ENCODE measurements at regions not wholly inside any gene's neighbourhood (a gene's known extent, or its start where the extent isn't known, plus 50 kb on each side); places are given as distances from the start of the nearest gene placed in this dataset.

- Histone ChIP-seq H3K9ac (ENCODE audit: low read depth, low read length) (no peak overlapping the region), H3K9me3 (ENCODE audit: control insufficient read depth, insufficient read depth, low read length) (peaks cover under 1% of the 10 kb centered on the region; the same call in 1 of the 2 replicates), H3K36me3 (ENCODE audit: control insufficient read depth, insufficient read depth, low read length) (no peaks in the 10 kb centered on the region)
Measured at GRCh38 chr10:130666215-130666614, 530.0 kb downstream of the GLRX3 start.

GRCh38 chr10:130686689-130687300 lies 550.6 kb downstream of the GLRX3 start:
- H3K36me3 ChIP-seq (ENCODE audit: control insufficient read depth, insufficient read depth, low read length), result no peaks in the 10 kb centered on the region
- no peak overlapping the region for H3K4me3 ChIP-seq (ENCODE audit: low read depth, low read length)
- no peak overlapping the region for H3K27ac ChIP-seq (ENCODE audit: low read depth, low read length)
- no peaks in the 10 kb centered on the region; the same call in 1 of the 2 replicates for H3K9me3 ChIP-seq (ENCODE audit: control insufficient read depth, insufficient read depth, low read length)
- no peaks in the 10 kb centered on the region for H3K4me1 ChIP-seq (ENCODE audit: control insufficient read depth, insufficient read depth, low read length)
- no peaks in the 10 kb centered on the region for H3K27me3 ChIP-seq (ENCODE audit: control insufficient read depth, insufficient read depth, low read length)
- H3K9ac ChIP-seq (ENCODE audit: low read depth, low read length), result no peak overlapping the region

More at GRCh38 chr10:130666215-130666614, 530.0 kb downstream of the GLRX3 start:
- Histone ChIP-seq H3K4me1 (ENCODE audit: control insufficient read depth, insufficient read depth, low read length) (no peaks in the 10 kb centered on the region), H3K27ac (ENCODE audit: low read depth, low read length) (no peak overlapping the region), H3K4me3 (ENCODE audit: low read depth, low read length) (no peak overlapping the region), H3K27me3 (ENCODE audit: control insufficient read depth, insufficient read depth, low read length) (no peaks in the 10 kb centered on the region)

GRCh38 chr10:130687566-130687965 lies 551.4 kb downstream of the GLRX3 start:
- Histone ChIP-seq H3K27me3 (ENCODE audit: control insufficient read depth, insufficient read depth, low read length) (no peaks in the 10 kb centered on the region), H3K4me1 (ENCODE audit: control insufficient read depth, insufficient read depth, low read length) (no peaks in the 10 kb centered on the region), H3K9me3 (ENCODE audit: control insufficient read depth, insufficient read depth, low read length) (no peaks in the 10 kb centered on the region; the same call in 1 of the 2 replicates), H3K9ac (ENCODE audit: low read depth, low read length) (no peak overlapping the region), H3K36me3 (ENCODE audit: control insufficient read depth, insufficient read depth, low read length) (no peaks in the 10 kb centered on the region), H3K4me3 (ENCODE audit: low read depth, low read length) (no peak overlapping the region), H3K27ac (ENCODE audit: low read depth, low read length) (no peak overlapping the region)

GRCh38 chr10:130689743-130690626 lies 553.8 kb downstream of the GLRX3 start:
- no peak overlapping the region for H3K4me3 ChIP-seq (ENCODE audit: low read depth, low read length)
- no peak overlapping the region for H3K27ac ChIP-seq (ENCODE audit: low read depth, low read length)
- no peaks in the 10 kb centered on the region for H3K4me1 ChIP-seq (ENCODE audit: control insufficient read depth, insufficient read depth, low read length)
- no peaks in the 10 kb centered on the region for H3K9me3 ChIP-seq (ENCODE audit: control insufficient read depth, insufficient read depth, low read length)
- no peaks in the 10 kb centered on the region for H3K27me3 ChIP-seq (ENCODE audit: control insufficient read depth, insufficient read depth, low read length)
- no peak overlapping the region for H3K9ac ChIP-seq (ENCODE audit: low read depth, low read length)
- no peaks in the 10 kb centered on the region for H3K36me3 ChIP-seq (ENCODE audit: control insufficient read depth, insufficient read depth, low read length)

GRCh38 chr10:130691776-130692175 lies 555.6 kb downstream of the GLRX3 start:
- Histone ChIP-seq H3K27ac (ENCODE audit: low read depth, low read length) (no peak overlapping the region), H3K4me1 (ENCODE audit: control insufficient read depth, insufficient read depth, low read length) (no peaks in the 10 kb centered on the region), H3K9me3 (ENCODE audit: control insufficient read depth, insufficient read depth, low read length) (no peaks in the 10 kb centered on the region), H3K9ac (ENCODE audit: low read depth, low read length) (no peak overlapping the region), H3K36me3 (ENCODE audit: control insufficient read depth, insufficient read depth, low read length) (no peaks in the 10 kb centered on the region), H3K4me3 (ENCODE audit: low read depth, low read length) (no peak overlapping the region), H3K27me3 (ENCODE audit: control insufficient read depth, insufficient read depth, low read length) (no peaks in the 10 kb centered on the region)

- Histone ChIP-seq H3K27me3 (ENCODE audit: control insufficient read depth, insufficient read depth, low read length) (no peaks in the 10 kb centered on the region), H3K36me3 (ENCODE audit: control insufficient read depth, insufficient read depth, low read length) (no peaks in the 10 kb centered on the region), H3K4me1 (ENCODE audit: control insufficient read depth, insufficient read depth, low read length) (no peaks in the 10 kb centered on the region), H3K9me3 (ENCODE audit: control insufficient read depth, insufficient read depth, low read length) (no peaks in the 10 kb centered on the region), H3K4me3 (ENCODE audit: low read depth, low read length) (no peak overlapping the region), H3K27ac (ENCODE audit: low read depth, low read length) (no peak overlapping the region), H3K9ac (ENCODE audit: low read depth, low read length) (no peak overlapping the region)
Measured at GRCh38 chr10:130696870-130697269, 560.7 kb downstream of the GLRX3 start.

- Histone ChIP-seq H3K36me3 (ENCODE audit: control insufficient read depth, insufficient read depth, low read length) (no peaks in the 10 kb centered on the region), H3K4me1 (ENCODE audit: control insufficient read depth, insufficient read depth, low read length) (no peaks in the 10 kb centered on the region), H3K9me3 (ENCODE audit: control insufficient read depth, insufficient read depth, low read length) (no peaks in the 10 kb centered on the region), H3K27me3 (ENCODE audit: control insufficient read depth, insufficient read depth, low read length) (no peaks in the 10 kb centered on the region), H3K27ac (ENCODE audit: low read depth, low read length) (no peak overlapping the region), H3K9ac (ENCODE audit: low read depth, low read length) (no peak overlapping the region), H3K4me3 (ENCODE audit: low read depth, low read length) (no peak overlapping the region)
Measured at GRCh38 chr10:130707389-130707979, 571.3 kb downstream of the GLRX3 start.

GRCh38 chr10:130708465-130709070 lies 572.4 kb downstream of the GLRX3 start:
- Histone ChIP-seq H3K36me3 (ENCODE audit: control insufficient read depth, insufficient read depth, low read length) (no peaks in the 10 kb centered on the region), H3K27ac (ENCODE audit: low read depth, low read length) (no peak overlapping the region), H3K9ac (ENCODE audit: low read depth, low read length) (no peak overlapping the region), H3K4me3 (ENCODE audit: low read depth, low read length) (no peak overlapping the region), H3K27me3 (ENCODE audit: control insufficient read depth, insufficient read depth, low read length) (no peaks in the 10 kb centered on the region), H3K9me3 (ENCODE audit: control insufficient read depth, insufficient read depth, low read length) (no peaks in the 10 kb centered on the region), H3K4me1 (ENCODE audit: control insufficient read depth, insufficient read depth, low read length) (no peaks in the 10 kb centered on the region)

GRCh38 chr10:130709415-130709814 lies 573.2 kb downstream of the GLRX3 start:
- no peak overlapping the region for H3K9ac ChIP-seq (ENCODE audit: low read depth, low read length)
- H3K36me3 ChIP-seq (ENCODE audit: control insufficient read depth, insufficient read depth, low read length), result no peaks in the 10 kb centered on the region
- H3K27me3 ChIP-seq (ENCODE audit: control insufficient read depth, insufficient read depth, low read length), result no peaks in the 10 kb centered on the region
- no peak overlapping the region for H3K4me3 ChIP-seq (ENCODE audit: low read depth, low read length)
- H3K27ac ChIP-seq (ENCODE audit: low read depth, low read length), result no peak overlapping the region
- H3K9me3 ChIP-seq (ENCODE audit: control insufficient read depth, insufficient read depth, low read length), result no peaks in the 10 kb centered on the region
- H3K4me1 ChIP-seq (ENCODE audit: control insufficient read depth, insufficient read depth, low read length), result no peaks in the 10 kb centered on the region

GRCh38 chr10:130711072-130711471 lies 574.9 kb downstream of the GLRX3 start:
- Histone ChIP-seq H3K9ac (ENCODE audit: low read depth, low read length) (no peak overlapping the region), H3K27me3 (ENCODE audit: control insufficient read depth, insufficient read depth, low read length) (no peaks in the 10 kb centered on the region), H3K4me1 (ENCODE audit: control insufficient read depth, insufficient read depth, low read length) (no peaks in the 10 kb centered on the region), H3K36me3 (ENCODE audit: control insufficient read depth, insufficient read depth, low read length) (no peaks in the 10 kb centered on the region), H3K4me3 (ENCODE audit: low read depth, low read length) (no peak overlapping the region), H3K9me3 (ENCODE audit: control insufficient read depth, insufficient read depth, low read length) (no peaks in the 10 kb centered on the region), H3K27ac (ENCODE audit: low read depth, low read length) (no peak overlapping the region)

Measured in HUES48 (cell line).